GM21717 (cell line): ENCODE measurements at regions not wholly inside any gene's neighbourhood (a gene's known extent, or its start where the extent isn't known, plus 50 kb on each side); places are given as distances from the start of the nearest gene placed in this dataset.
"Not testable (repeated sequence)": the region's sequence is repeated elsewhere in the genome, so short reads cannot be mapped to it uniquely, and the experiment has no call there.

ENCODE experiments used
- ATAC-seq: cut with Tn5 transposase; IDR thresholded peaks from one replicate; pipeline ENCODE4 v1.9.1; 2021; ENCODE audit warnings: mild to moderate bottlenecking, moderate library complexity; ENCODE audit not compliant: unreplicated experiment

DNA sequence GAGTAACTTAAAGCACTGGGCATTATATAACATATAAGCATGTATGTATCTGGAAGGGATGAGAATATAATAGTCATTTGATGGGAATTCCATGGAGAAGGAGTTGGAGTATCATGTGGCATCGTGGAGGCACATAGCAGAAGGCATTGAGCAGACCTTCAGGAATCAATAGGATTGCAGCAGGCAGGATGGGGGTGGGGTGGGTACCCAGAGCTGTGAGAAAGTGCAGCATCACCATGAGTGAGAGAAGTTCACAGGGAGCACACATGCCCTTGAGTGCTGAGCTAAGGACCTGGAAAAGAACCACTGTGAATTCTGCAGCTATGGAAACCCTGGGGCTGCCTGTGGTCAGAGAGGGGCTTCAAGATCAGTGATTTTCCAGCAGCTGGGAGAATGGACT lies 57.3 kb downstream of the MED10 start:
- no peak for ATAC-seq

DNA sequence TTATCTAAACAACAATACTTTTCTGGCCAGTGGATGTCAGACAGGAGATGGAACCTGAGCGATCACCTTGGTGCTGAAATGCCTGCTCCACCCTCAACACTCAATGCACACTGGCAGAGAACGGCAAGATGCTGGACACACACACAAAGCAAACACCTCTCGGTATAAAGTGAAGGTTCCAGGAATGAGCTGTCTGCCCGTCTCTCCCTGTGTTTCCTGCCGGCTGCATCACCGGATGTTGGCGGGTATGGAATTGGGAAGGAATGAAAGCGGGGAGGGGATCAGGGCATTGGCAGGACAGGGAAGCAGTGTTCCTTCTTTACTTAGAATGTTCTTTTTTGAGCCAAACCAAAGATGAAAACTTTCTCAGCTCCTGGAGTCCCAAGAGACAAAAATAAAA lies 59.2 kb downstream of the MED10 start:
- no peak for ATAC-seq

DNA sequence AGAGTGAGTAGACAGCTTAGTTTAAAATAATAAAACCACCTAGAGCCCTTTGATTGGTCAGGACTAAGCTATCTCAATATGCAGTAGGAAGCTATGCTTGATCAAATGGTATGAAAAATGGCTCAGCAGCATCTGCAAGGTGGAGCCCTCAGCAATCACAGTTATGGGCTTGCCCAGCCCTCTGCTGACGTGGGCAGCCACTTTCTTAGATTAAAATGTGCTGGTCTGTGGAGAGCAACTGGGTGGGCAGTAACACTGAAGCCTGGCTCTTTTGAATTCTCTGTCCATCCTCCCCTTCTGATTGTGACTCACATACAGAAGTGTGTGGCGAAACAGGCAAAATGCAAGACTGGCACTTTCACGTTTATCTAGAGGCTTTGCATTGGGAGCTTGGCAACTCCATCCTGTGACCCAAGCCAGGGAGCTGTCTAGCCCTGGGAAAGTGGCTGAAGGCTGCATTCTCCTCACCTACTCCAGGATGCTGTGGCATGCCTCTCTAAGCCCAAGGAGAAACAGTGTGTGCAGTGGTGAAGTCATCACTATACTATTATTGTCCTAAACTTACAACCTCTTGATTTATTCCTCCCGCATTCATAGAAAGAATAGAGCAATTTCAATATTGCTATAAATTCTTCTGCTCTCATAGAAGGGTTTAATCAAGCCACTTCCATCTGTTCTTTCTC lies 61.1 kb downstream of the MED10 start:
- no peak for ATAC-seq

DNA sequence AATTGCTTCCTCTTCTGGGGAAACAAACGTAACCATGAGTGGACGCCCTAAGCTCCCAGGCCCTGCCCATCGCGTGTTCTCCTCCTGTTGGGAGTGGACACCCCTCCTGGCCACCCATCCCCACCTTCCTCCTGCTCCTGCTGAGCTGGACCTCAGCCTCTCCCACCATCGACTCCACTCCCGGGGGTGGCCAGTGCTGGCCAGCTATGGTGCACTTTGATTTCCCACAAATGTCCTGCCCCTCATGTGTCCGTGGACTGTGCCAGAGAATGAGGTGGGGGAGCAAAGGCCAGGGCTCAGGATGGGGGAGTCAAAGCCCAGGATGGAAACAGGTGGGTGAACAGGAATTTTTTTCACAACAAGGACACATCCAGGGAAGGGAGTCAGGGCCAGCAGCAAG lies 62.8 kb downstream of the MED10 start:
- no peak for ATAC-seq

DNA sequence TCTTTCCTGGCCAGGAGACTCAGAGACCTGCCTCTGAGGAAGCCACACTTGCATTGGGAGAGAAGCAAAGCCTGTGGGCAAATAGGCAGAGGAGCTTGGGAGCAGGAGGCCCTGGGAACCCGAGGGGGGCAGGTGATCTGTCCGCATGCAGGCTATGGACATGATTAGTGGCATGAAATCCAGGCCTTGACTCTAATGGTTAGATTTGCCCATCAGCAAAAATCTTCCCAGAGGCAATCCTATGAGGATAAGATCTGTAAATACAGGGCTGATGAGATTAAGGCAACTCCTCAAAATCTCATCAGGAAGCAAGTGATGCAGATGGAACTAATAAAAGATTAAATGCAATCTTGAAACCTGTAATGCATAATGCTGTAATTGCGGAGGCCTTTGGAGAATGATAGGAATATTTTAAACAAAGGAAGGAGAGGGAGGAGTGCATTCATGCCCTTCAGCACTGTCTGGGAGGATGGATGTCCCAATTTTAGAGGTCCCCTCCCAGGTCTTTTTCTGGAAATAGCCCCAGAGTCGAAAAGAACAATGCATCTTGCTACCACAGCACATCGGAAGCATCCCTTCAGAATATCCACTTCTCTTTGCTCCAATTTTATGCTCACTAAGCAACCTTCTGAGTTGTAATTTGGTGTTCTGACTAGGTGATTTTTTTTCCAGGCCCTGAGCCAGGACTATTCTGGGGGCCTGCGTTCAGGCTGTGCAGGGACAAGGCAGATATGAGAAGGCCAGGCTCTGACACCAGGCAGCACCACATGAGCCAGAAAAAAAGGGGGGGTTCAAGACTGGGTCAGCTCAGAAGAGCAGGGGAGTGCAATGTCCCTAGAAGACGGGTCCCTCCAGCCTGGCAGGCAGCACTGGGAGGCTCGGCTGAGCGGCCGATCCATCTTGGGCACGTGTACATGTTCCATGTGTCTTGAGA lies 66.5 kb downstream of the MED10 start:
- no peak for ATAC-seq

DNA sequence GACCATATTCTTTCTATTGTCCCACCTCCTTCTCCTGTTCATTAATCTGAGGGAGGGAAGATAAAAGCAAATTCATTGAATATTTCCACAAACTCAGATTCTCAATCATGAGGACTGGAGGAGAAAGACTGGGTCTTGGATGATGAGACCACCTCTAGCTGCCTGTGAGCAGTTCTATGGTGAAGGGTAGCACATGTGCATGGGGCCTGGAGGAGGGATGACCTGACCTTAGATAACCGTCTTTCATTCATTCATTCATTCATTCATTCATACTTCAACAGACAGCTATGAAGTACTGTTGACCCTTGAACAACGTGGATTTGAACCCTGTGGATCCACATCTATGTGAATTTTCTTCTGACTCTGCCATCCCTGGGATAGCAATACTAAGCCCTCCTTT lies 68.4 kb downstream of the MED10 start:
- no peak for ATAC-seq

DNA sequence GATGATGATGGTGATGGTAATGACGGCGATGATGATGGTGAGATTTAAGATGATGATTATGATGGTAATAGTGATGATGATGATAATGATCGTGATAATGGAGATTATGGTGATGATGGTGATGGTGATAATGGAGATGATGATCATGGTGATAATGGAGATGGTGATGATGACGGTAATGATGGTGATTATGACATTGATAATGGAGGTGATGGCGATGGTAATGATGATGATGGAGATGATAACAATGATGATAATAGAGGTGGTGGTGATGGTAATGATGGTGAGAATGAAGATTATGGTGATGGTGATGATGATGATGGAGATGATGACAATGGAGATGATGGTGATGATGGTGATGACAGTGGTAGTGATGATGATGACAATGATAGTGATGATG lies 69.7 kb downstream of the MED10 start:
- ATAC-seq = no peak

DNA sequence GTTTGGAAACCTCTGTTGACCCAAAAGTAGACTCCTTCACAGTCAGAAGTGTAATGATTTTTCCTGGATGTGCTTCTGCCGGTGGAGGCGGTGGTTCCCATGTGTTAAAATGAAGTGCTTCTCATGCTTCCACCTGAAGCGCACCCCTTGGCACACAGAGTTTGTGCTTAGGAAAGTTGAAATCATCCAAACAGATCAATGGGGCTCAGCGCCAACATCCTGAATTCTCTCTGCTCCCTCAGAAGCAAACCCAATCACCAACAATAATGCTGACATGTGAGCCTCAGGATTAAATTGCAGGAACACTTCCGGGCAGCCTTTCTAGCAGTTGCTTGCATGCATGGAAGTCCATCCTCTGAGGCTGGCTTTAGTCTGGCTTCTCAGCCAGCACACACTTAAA lies 71.0 kb downstream of the MED10 start:
- ATAC-seq = no peak

DNA sequence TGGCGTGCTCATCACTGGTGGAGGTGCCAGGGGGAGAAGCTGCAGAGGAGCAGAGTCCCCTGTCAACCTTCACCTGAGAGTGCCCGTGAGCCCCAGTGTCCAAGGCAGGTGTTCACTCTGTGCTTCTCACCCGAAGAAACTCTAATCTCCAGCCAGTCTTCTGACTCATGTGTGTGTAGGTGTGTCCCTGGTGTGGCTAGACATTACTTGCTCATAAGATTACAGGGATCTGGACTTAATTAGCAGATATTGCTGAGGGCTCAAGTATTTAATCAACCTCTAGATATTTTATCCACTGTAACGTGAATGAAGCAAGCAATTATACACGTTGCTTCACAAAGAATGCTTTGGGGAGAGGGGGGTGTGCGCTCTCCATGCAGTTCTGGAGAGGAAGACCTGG lies 72.5 kb downstream of the MED10 start:
- no peak for ATAC-seq

DNA sequence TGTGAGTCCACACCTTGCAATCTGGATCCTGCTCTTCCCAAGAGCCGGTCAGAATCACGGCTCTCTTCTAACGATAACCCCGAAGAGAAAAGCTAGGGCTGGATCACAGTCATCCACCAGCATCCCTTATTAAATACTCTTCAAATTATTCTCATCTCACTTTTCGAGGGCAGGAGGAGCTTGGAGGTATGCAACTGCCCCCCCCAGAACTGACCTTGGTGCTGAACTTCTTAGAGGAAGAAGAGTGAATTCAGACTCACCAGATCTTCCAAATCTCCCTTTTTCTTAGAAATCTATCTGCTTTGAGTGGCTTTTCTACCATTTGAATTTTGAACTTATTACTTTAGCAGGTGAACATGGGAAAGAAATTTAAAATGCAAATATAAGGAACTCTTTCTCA lies 75.7 kb downstream of the MED10 start:
- ATAC-seq = no peak

DNA sequence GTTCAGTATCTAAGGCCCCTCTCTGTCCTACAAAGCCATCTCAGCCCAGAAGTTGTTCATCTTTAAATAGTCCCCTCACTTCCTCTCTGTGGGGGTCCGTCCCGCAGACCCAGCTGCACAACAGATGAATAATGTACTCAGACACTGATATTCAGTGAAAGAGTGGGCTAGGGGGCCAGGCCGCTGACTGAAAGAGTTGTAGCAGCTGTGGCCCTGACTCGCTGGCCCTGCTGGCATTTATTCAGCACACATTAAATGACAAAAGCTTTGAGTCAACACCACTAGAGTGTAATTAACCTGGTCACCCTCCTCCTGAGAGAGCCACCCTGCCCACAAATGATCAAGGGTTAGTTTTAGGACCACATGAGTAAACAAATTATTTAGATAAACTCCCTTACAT lies 76.3 kb downstream of the MED10 start:
- no peak for ATAC-seq

DNA sequence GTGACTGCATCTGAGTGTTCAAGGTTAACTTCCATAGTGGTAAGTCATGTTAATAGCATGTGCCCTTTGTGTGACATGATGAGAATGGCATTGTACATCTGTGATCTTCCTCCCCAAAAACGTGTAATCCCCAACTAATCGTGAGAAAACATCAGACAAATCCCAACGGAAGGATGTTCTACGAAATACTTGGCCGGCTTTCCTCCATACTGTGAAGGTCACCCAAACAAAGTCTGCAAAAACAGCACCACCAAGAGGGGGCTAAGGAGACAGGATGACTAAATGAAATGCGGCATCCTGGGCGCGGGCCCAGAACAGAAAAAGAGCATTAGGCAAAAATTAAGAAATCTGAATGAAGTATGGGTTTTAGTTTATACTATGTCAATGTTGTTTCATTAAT lies 81.8 kb downstream of the MED10 start:
- ATAC-seq = no peak

DNA sequence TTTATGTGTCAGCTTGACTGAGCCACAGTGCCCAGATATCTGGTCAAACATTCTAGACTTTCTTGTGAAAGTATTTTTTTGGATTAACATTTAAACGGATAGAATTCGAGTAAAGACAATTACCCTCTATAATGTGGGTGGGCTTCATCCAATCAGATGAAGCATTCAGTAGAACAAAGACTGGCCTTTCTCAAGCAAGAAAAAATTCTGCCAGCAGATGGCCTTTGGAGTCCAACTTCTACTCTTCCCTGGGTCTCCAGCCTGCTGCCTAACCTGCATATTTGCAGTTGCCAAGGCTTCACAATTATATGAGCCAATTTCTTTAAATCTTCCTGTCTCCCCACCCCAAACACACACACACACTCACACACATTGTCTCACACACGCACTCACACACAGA lies 86.4 kb downstream of the MED10 start:
- no peak for ATAC-seq

DNA sequence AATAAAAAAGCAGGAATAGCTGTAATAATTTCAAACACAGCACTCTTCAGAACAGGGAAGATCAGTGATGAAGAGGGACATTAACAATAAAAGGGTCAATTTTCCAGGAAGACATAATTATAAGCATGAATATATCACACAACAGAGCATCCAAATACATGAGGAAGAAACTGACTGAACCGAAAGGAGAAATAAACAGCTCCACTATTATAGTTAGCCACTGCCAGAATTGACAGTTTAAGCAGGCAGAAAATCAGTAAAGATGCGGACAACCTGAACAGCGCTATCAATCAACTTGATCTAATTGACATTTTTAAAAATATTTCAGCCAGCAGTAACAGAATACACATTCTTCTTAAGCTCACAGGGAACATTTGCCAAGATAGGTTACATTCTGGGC lies 89.1 kb downstream of the MED10 start:
- no peak for ATAC-seq

DNA sequence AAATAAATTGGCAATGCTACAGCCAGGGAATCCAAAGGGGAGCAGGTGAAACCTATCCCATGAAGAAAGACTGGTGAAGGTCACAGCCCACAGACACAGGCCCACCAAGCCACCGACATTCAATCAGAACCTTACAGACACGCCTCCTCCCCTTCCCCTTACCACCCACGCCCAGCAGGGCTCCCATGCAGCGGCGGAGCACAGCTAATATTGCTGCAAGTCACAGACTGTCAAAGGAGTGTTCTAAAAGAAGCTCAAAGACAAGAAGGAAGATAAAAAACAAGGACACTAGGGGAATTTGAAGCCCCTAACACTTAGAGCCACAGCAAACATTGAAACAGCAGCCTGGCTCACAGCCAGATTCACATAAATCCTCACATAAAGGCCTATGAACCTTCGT lies 91.2 kb downstream of the MED10 start:
- no peak for ATAC-seq

DNA sequence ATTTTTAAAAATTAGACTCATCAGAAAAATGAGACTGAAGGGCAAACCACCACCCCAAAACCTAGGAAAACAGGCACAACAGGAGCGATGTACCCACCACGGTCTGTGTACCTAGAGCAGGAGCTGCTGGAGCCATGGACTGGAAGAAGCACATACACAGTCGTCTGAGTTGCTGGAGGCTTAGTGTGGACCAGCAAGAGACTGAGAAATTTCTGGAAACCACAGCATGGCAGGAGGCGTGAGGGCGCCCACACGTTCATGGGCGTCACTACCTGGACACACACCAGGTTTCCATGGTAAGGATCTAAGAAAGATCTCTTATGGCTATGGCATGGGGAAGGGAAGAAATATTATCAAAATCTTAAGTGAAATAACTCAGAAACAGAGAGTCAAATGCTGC lies 91.9 kb downstream of the MED10 start:
- ATAC-seq = no peak

DNA sequence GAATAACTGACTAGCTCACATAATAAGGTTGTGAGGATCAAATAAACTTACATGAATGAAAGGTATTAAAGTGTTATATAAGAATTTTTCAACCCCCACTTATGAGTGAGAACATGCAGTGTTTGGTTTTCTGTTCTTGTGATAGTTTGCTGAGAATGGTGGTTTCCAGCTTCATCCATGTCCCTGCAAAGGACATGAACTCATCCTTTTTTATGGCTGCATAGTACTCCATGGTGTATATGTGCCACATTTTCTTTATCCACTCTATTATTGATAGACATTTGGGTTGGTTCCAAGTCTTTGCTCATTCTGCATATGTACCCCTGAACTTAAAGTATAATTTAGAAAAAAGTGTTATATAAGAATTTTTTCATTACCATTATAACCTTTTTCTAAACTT lies 93.9 kb downstream of the MED10 start:
- ATAC-seq = not testable (repeated sequence)

DNA sequence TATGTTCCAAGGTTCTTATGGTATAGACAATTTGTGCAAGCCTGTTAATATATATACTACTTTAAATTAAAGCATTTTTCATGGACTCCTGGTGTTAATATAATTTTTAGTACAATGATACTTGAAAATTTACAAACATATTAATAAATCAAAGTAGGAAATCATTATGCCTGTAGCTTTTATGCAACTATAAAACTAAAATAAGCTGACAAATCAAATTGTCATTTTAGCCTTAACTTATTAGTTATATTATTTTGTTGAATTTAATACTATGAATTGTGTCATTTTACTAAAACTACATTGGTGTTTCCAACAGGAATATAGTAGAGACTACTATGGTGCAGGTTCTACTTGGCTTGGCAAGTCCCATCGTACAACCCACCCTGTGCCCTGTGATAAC lies 96.0 kb downstream of the MED10 start:
- ATAC-seq = no peak

DNA sequence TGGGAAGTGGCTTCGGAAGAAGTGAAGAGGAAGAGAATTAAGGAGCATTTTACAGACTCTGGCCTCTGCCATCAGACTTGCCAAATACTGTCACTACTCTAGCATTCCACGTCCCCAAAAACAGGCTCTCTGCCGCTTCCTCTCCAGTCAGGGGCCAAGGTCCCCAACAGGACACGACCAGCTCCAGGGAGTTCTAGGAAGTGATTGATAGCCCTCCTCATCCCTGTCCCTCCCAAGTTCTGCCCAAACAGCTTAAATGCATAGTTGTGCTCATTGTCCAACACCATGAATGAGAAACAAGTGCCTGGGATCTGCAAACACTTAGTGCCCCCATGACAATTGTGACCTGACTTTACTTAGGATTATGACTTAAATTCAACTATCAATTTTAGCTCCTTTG lies 96.5 kb downstream of the MED10 start:
- no peak for ATAC-seq

DNA sequence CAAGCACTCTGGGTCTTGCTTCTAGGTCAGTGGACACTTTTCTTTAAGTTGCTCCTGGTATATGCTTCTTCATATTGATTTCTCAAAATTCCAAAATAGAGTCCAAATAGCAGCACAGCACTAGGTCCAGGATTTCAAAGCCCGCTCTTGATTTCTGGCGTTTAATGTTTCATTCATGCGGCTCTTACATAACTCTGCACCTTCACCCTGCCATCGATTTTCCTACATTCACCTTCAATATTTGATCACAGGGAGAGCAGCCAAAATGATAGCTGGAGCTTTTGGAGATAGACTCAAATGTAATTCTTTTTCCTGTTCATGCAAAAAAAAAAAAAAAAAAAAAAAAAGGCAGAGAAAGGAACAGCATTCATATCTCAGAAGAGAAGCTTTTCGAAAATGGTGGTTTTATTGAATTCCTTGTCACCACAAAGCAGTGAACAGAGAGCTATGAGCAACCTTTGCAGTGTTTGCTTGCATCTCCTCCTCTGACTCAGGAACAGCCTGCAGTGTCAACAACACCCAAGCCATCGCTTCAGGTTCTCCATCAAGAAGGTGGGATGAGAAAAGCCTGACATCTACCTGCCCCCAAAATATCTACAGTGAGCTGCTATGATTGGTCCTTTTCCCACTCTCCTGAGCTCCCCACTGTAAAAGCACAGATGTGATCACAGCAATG lies 97.8 kb downstream of the MED10 start:
- no peak for ATAC-seq

DNA sequence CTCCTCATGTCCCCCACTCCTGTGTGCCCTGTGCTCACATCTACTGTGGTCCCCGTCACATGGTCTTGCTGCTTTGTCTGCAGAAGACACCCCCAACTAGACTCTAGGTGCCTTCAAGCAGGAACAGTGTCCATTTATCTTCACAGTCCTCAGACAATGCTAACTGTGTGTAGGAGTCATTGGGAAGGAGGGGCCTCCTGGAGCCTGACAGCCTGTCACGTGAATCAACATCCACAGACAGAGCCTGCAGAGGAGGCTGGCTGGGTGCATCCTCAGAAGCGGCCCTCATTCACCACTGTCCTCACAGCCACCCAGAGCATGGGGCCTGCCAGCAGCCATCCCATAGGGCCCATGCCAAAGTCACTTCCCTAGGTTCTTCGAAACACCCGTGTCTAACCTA lies 98.7 kb downstream of the MED10 start:
- ATAC-seq = no peak
